ENCODE measurements at regions not wholly inside any gene's neighbourhood (a gene's known extent, or its start where the extent isn't known, plus 50 kb on each side); places are given as distances from the start of the nearest gene placed in this dataset.

DNA sequence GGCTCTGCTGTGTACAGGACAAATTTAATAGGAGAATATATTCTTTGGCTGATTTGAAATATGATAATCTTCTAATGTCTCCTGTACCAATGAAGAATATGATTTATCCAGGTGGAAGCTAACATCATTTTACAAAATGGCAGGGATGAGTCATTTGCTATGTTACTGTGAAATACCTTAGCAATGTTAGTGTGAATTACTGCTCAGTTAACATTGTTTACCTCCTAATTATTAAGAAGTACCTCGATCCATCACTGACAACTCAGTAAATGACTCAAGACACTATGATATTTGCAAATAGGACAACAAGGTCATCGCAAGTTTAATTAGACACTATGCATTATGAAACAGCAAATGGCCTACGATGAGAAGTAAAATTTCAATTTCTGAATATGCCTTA lies 309.1 kb upstream of the EDNRB start:
- Histone ChIP-seq H3K4me3 (no peak overlapping the region), H3K27ac (no peak overlapping the region), H3K9ac (ENCODE audit: insufficient read length) (no peak overlapping the region), H3K9me3 (ENCODE audit: low read depth, low read length) (no peaks in the 10 kb centered on the region), H3K36me3 (ENCODE audit: insufficient read depth, low read length) (no peaks in the 10 kb centered on the region)
- TF ChIP-seq FOXP2 (optimal IDR thresholded peaks at IDR 0.05; ENCODE audit: control extremely low read depth, extremely low read length, insufficient read depth) (no peak), EZH2 (IDR thresholded peaks at IDR 0.05) (no peak), POLR2AphosphoS5 (IDR thresholded peaks at IDR 0.05; ENCODE audit: borderline replicate concordance, low read depth, low read length) (no peak)
- no peak for DNase-seq (ENCODE audit: low read depth, low spot score)

DNA sequence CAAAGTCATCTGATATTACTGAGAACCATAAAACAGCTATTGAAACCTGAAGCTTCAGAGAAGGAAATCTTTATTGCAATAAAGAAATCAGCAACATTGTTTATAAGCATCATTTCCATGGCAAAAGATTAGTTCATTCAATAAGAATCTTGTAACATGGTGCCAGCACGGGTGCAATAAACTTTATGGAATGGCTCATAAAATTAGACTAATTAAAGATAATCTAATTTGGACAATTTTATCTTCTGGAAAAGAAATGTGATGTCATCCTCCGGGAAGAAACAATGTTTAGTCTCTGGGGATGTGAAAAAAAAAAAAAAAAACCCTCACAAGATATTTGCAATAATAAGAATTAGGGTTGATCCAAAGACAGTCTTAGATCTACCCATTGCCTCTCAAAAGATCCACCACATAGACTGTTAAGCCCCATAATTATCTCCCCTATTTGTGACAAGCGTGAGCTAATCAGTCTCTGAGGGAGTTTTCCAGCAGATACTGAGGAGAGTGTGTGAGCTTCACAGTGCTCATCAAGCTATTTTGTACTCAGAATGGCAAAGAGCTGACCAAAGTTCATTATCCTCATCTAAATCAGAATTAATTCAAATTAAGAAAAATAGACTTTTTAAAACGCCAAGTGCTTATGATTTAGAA lies 297.0 kb upstream of the EDNRB start:
- H3K9ac ChIP-seq (ENCODE audit: insufficient read length), result no peak overlapping the region
- no peaks in the 10 kb centered on the region for H3K9me3 ChIP-seq (ENCODE audit: low read depth, low read length)
- no peak for DNase-seq (ENCODE audit: low read depth, low spot score)
- no peak for TF ChIP-seq POLR2AphosphoS5 (IDR thresholded peaks at IDR 0.05; ENCODE audit: borderline replicate concordance, low read depth, low read length)
- no peak for TF ChIP-seq EZH2 (IDR thresholded peaks at IDR 0.05)
- no peak for TF ChIP-seq FOXP2 (optimal IDR thresholded peaks at IDR 0.05; ENCODE audit: control extremely low read depth, extremely low read length, insufficient read depth)
- H3K36me3 ChIP-seq (ENCODE audit: insufficient read depth, low read length), result no peaks in the 10 kb centered on the region
- H3K4me3 ChIP-seq, result no peak overlapping the region; the same call in 1 of the 2 replicates
- no peak overlapping the region for H3K27ac ChIP-seq

DNA sequence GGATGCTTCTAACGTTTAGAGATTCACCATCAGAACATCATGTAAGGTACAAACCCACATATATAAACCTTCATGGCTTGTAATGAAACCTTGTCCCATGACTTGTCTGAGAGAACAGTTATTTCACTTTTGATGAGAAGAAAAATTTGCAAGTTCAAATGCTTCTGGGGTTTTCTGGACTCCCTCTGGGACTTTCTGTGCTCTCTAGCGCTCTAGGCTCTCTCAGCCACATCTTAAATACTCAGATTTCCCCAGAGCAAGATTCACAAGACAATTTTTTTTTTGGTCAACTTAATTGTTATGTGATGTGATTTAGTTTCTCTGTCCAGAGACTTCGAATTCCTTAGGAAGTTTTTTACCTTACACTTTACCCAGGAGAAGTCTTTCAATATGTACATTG lies 282.8 kb upstream of the EDNRB start:
- H3K9ac ChIP-seq (ENCODE audit: insufficient read length), result no peak overlapping the region
- no peak overlapping the region for H3K27ac ChIP-seq
- H3K9me3 ChIP-seq (ENCODE audit: low read depth, low read length), result no peaks in the 10 kb centered on the region
- no peaks in the 10 kb centered on the region for H3K36me3 ChIP-seq (ENCODE audit: insufficient read depth, low read length)
- DNase-seq (ENCODE audit: low read depth, low spot score), result no peak
- TF ChIP-seq FOXP2 (optimal IDR thresholded peaks at IDR 0.05; ENCODE audit: control extremely low read depth, extremely low read length, insufficient read depth) (no peak), POLR2AphosphoS5 (IDR thresholded peaks at IDR 0.05; ENCODE audit: borderline replicate concordance, low read depth, low read length) (no peak), EZH2 (IDR thresholded peaks at IDR 0.05) (no peak)
- no peak overlapping the region for H3K4me3 ChIP-seq

DNA sequence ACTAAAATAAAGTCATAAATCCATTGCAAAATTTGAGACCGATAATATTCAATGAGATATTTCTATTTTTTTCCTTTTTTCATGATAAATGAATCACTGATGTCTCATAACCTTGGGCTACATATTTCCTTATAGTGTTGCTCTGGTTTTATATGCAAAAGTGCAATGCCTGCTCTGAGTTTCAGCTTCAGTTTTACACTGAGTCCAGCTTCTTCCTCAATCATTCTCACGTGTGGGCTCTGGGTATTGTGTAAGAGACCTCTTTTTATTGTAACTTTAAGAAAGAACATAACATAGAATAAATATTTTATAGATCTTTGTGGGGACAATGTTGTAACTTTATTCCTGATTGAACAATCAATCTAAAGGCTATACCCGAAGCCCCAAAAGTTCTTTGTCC lies 280.2 kb upstream of the EDNRB start:
- no peak for DNase-seq (ENCODE audit: low read depth, low spot score)
- Histone ChIP-seq H3K9me3 (ENCODE audit: low read depth, low read length) (no peaks in the 10 kb centered on the region), H3K27ac (no peak overlapping the region), H3K9ac (ENCODE audit: insufficient read length) (no peak overlapping the region), H3K36me3 (ENCODE audit: insufficient read depth, low read length) (no peaks in the 10 kb centered on the region), H3K4me3 (no peak overlapping the region)
- TF ChIP-seq FOXP2 (optimal IDR thresholded peaks at IDR 0.05; ENCODE audit: control extremely low read depth, extremely low read length, insufficient read depth) (no peak), EZH2 (IDR thresholded peaks at IDR 0.05) (no peak), POLR2AphosphoS5 (IDR thresholded peaks at IDR 0.05; ENCODE audit: borderline replicate concordance, low read depth, low read length) (no peak)

DNA sequence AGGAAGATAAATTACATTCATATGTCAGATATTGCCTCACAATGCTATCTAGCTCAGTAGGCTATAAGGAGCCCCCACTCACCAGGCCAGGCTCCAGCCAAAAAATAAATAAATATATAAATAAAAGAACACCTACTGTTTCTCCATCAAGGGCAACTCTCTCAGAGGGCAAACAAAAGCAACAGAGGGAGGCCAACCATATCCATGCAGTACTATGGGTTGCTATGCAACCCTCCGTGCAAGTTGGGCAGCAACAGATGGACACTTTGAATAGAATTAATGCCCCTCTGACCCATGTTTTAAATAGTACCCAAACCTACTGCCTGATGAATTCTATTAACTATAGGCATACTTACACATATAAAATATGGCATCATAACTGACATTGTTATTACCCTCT lies 279.8 kb upstream of the EDNRB start:
- no peaks in the 10 kb centered on the region for H3K9me3 ChIP-seq (ENCODE audit: low read depth, low read length)
- no peak for DNase-seq (ENCODE audit: low read depth, low spot score)
- no peaks in the 10 kb centered on the region for H3K36me3 ChIP-seq (ENCODE audit: insufficient read depth, low read length)
- H3K27ac ChIP-seq, result no peak overlapping the region
- no peak overlapping the region for H3K9ac ChIP-seq (ENCODE audit: insufficient read length)
- TF ChIP-seq EZH2 (IDR thresholded peaks at IDR 0.05) (no peak), POLR2AphosphoS5 (IDR thresholded peaks at IDR 0.05; ENCODE audit: borderline replicate concordance, low read depth, low read length) (no peak), FOXP2 (optimal IDR thresholded peaks at IDR 0.05; ENCODE audit: control extremely low read depth, extremely low read length, insufficient read depth) (no peak)
- H3K4me3 ChIP-seq, result no peak overlapping the region

DNA sequence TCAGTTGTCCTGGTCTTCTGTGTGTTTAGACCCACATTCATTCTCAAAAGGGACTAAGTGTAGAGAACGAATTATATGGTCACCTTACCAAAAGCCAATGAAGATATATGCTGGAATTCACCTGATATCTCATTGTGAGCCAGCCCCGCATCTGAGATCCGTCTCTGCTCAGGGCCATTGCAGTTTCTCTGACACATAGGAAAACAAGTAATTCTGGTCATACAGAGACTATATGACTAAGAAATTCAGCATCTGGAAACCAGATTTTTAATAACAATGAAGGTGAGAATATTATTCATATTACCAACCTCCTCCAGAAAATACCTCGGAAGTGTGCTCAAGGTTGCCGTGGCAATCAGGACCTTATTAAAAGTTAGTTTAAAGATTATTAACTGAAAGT lies 278.6 kb upstream of the EDNRB start:
- Histone ChIP-seq H3K27ac (no peak overlapping the region), H3K9me3 (ENCODE audit: low read depth, low read length) (no peaks in the 10 kb centered on the region), H3K9ac (ENCODE audit: insufficient read length) (no peak overlapping the region), H3K4me3 (no peak overlapping the region), H3K36me3 (ENCODE audit: insufficient read depth, low read length) (no peaks in the 10 kb centered on the region)
- TF ChIP-seq FOXP2 (optimal IDR thresholded peaks at IDR 0.05; ENCODE audit: control extremely low read depth, extremely low read length, insufficient read depth), result no peak
- TF ChIP-seq POLR2AphosphoS5 (IDR thresholded peaks at IDR 0.05; ENCODE audit: borderline replicate concordance, low read depth, low read length), result no peak
- no peak for TF ChIP-seq EZH2 (IDR thresholded peaks at IDR 0.05)
- DNase-seq (ENCODE audit: low read depth, low spot score), result no peak

DNA sequence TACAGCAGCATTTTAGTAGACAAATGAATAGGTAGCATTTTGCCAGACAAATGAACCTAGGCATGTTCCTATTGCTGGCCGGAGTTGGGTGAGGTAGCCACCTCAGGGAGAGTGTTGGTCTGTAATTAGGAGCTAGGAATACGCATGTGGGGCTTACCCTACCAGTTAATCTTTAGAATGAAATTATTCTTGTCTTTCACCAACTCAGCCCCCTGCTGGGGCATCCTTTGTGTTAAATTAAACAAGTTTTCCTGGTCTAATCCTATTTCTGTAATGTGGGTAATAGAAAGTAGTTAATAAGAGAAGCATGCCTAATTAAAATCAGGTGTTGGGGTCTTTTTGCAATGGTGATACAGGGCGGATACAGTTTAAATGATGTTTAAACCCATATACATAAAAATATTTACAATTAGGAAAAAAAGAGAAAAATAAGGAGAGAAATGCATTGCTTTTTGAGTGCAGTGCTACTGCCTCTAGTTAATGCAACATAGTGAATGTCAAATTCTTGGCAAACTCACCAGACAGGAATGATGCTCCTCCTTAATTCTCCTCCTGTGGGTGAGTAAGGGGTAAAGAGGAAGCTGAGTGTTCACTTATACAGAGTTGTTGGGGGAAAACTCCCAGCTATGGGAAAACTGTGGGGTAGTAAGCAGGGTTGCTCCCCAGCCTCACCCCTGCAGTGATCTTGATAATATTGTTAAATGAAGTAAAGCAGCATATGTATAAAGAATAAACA lies 276.4 kb upstream of the EDNRB start:
- Histone ChIP-seq H3K27ac (no peak overlapping the region), H3K9me3 (ENCODE audit: low read depth, low read length) (no peaks in the 10 kb centered on the region), H3K9ac (ENCODE audit: insufficient read length) (no peak overlapping the region), H3K36me3 (ENCODE audit: insufficient read depth, low read length) (no peaks in the 10 kb centered on the region), H3K4me3 (no peak overlapping the region)
- no peak for TF ChIP-seq POLR2AphosphoS5 (IDR thresholded peaks at IDR 0.05; ENCODE audit: borderline replicate concordance, low read depth, low read length)
- no peak for TF ChIP-seq FOXP2 (optimal IDR thresholded peaks at IDR 0.05; ENCODE audit: control extremely low read depth, extremely low read length, insufficient read depth)
- no peak for TF ChIP-seq EZH2 (IDR thresholded peaks at IDR 0.05)
- DNase-seq (ENCODE audit: low read depth, low spot score), result no peak

DNA sequence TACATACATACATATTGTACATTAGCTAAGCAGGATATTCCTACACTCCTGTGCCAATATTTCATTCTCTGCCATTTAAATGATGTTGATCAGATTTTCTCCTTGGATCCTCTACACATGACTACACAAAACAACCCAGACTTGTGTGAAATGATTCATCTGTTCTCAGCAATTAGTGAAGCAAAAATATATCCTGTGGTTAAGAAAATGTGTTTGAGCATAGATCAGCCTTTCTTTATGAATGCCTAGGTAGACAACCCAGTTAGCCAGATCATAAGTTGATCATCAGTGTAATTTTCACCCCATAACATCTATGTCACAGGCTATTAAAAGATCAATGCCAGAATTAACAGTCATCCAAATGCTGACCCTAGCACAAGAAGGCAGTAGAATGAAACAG lies 275.2 kb upstream of the EDNRB start:
- no peaks in the 10 kb centered on the region for H3K9me3 ChIP-seq (ENCODE audit: low read depth, low read length)
- no peak overlapping the region for H3K4me3 ChIP-seq
- no peak overlapping the region for H3K27ac ChIP-seq
- H3K36me3 ChIP-seq (ENCODE audit: insufficient read depth, low read length), result no peaks in the 10 kb centered on the region
- TF ChIP-seq POLR2AphosphoS5 (IDR thresholded peaks at IDR 0.05; ENCODE audit: borderline replicate concordance, low read depth, low read length), result no peak
- TF ChIP-seq FOXP2 (optimal IDR thresholded peaks at IDR 0.05; ENCODE audit: control extremely low read depth, extremely low read length, insufficient read depth), result no peak
- TF ChIP-seq EZH2 (IDR thresholded peaks at IDR 0.05), result no peak
- H3K9ac ChIP-seq (ENCODE audit: insufficient read length), result no peak overlapping the region
- no peak for DNase-seq (ENCODE audit: low read depth, low spot score)
